ENCODE measurements at regions not wholly inside any gene's neighbourhood (a gene's known extent, or its start where the extent isn't known, plus 50 kb on each side); places are given as distances from the start of the nearest gene placed in this dataset.

DNA sequence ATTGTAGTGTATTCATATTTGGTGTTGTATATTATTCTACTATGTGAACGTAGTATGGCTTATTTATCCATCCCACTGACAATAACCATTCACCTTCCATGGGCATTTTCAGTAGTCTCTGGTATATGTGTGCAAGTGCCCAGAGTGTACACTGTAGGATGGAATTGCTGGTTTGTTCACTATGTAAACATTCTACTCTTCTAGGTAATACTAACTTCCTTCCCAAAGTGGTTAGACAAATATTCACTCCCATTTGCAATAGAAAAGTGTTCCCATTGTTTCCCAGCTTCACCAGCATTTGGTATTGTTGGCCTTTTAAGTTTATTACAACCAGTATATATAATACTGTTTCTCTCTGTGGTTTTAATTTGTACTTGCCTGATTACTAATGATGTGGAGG, 153.7 kb downstream of the C7orf25 start:
- no peak for DNase-seq (ENCODE audit: low read depth)

GRCh38 chr7:42756841-42757240, 155.0 kb downstream of the C7orf25 start:
- no peak for DNase-seq (ENCODE audit: low read depth)

GRCh38 chr7:42753811-42754363, 158.0 kb downstream of the C7orf25 start:
- no peak for DNase-seq (ENCODE audit: low read depth)

- DNase-seq (ENCODE audit: low read depth), result no peak
These were observed 158.5 kb downstream of the C7orf25 start for GRCh38 chr7:42753367-42753766.

DNA sequence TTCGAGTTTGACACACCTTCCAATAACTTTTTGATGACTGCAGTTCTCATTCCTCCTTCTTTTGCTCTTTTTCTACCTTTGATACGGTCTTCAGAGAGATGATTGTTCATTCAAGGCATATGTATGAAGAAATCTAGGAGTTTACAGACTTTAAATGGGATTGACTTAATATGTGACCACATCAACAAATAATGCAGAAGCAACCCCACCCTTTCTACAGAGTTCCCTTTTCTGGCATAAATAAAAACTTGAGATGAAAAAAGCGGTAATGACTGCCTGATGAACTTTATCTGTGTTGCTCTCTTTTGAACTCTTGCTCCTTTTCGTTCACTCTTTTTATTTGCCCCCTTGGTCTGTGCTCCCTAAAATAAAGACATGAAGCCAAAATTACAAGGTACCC, 161.7 kb downstream of the C7orf25 start:
- DNase-seq (ENCODE audit: low read depth), result no peak

GRCh38 chr7:42747044-42747443, 164.8 kb downstream of the C7orf25 start:
- no peak for DNase-seq (ENCODE audit: low read depth)

DNA sequence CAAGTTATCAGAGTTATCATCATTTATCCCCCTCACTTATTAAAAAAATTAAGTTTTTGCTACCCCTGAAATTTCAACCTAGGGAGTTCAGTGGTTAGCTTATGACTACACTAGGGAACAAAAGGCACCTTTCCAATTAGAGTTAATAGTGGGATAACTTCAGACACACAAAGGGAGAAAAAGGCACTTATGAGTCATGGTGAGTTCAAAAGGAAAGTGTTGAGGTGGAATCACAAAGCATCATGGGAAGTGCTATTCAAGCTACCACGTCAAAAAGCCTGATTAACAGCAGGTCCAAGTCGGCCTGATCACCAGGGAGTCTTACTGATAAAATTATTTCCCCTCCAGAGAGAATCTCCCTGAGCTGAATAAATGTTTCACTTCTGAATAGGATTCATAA, 165.7 kb downstream of the C7orf25 start:
- no peak for DNase-seq (ENCODE audit: low read depth)

DNA sequence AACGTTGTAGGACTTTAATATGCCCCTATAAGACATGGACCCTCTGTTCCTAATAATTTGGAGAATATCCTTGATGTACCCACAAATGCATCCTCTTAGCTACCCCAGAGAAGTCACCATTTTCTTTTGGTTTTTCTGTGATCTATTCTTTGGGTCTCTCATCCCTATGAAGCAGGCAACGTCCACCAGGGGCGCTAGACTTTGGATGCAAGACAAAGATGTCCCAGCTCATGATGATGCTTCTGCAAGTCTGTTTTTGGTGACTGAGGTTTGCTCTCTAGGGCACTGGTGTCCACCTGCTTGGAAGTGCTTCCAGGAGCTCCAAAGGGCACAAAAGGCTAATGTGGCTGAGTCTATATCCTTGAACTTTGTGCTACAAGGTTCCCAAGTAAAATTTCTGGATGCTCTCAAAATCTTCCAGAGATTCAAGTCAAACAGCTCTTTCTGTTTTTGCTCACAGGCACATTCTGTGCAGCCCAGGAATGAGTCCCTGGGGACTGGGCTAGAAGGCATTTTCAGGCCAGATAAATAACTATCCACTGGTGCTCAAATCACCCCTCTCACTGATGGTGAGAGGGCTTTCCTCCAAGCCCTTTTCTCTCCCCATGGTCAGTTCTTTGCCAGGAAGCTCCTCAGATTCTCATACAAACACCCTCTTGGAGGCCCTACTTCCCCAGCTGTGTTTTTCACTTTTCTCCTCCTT, 166.4 kb downstream of the C7orf25 start:
- DNase-seq (ENCODE audit: low read depth), result no peak

GRCh38 chr7:42744746-42745145, 167.1 kb downstream of the C7orf25 start:
- no peak for DNase-seq (ENCODE audit: low read depth)

DNA sequence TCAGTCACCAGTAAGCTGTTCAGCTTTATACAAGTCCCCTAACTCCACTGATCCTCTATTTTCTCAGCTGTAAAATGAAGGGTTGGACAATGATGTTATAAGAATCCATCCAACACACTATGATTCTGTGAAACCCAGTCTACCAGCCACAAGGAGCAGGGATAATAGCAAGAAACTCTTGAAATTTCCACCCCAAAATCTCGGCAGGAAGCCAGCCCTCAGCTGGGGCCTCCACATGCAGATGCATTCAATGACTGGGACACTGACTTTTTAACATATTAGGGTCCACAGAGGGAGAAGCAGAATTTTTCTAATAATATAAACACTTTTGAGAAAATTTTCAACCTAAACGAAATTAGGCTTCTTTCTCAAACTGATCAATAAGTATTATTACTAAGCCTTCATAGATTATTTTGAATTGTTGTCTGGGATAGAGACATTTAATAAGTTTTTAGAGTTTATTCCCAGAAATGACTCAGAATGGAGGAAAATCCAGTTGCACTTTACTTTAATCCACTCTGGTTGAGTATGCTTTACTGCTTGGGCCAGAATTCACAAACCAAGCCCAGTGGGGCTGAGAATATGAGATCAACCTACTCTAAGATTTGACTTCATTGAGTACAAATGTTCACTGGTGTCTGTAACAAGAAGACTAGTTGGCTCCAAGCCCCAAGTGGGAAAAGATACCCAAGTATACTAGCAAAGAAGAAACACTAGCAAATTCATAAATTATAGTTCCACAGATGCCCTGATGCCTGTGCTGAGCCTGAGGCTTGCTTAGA, 168.6 kb downstream of the C7orf25 start:
- DNase-seq (ENCODE audit: low read depth), result no peak

- no peak for DNase-seq (ENCODE audit: low read depth)
These were observed 169.6 kb downstream of the C7orf25 start for GRCh38 chr7:42742318-42742717.

GRCh38 chr7:42740408-42740807, 171.5 kb downstream of the C7orf25 start:
- DNase-seq (ENCODE audit: low read depth), result no peak

- DNase-seq (ENCODE audit: low read depth), result no peak
These were observed 172.2 kb downstream of the C7orf25 start for GRCh38 chr7:42739638-42740037.

DNA sequence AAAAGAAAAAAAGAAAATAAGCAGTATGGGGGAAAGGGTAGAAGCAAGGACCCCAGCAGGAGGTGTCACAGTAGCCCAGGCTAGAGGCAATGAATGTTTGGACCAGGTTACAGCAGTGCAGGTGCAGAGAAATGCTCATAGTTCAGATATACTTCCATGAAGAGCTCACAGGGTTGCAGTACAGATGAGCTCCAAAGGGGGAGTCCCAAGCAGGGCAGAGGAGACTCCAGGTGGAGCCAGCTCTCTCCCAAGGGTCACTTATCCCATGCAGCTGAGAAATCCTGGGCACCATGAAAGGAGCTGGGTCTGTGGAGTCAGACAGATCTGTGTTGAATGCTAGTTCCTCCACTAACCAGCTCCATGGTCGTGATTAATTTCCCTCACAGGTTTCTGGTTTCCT, 174.9 kb downstream of the C7orf25 start:
- DNase-seq (ENCODE audit: low read depth), result no peak

DNA sequence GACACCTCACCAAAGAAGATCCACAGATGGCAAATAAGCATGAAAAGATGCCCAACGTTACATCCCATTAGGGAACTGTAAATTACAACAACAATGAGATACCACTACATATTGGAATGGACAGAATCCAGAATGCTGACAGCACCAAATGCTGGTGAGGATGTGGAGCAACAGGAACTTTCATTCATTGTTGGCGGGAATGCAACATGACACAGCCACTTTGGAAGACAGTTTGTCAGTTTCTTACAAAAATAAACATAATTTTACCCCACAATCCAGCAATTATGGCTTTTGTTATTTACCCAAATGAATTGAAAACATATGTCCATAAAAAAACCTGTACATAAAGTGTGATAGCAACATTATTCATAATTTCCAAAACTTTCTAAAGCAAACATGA, 176.8 kb downstream of the C7orf25 start:
- no peak for DNase-seq (ENCODE audit: low read depth)

GRCh38 chr7:42734568-42734967, 177.3 kb downstream of the C7orf25 start:
- no peak for DNase-seq (ENCODE audit: low read depth)

- DNase-seq (ENCODE audit: low read depth), result no peak
These were observed 178.8 kb downstream of the C7orf25 start for GRCh38 chr7:42733040-42733439.

GRCh38 chr7:42730586-42730985, 181.3 kb downstream of the C7orf25 start:
- no peak for DNase-seq (ENCODE audit: low read depth)

GRCh38 chr7:42729053-42729765, 182.7 kb downstream of the C7orf25 start:
- DNase-seq (ENCODE audit: low read depth), result no peak

GRCh38 chr7:42727451-42727850, 184.4 kb downstream of the C7orf25 start:
- no peak for DNase-seq (ENCODE audit: low read depth)

- DNase-seq (ENCODE audit: low read depth), result peak; percentile 74
These were observed 185.6 kb downstream of the C7orf25 start for GRCh38 chr7:42726066-42726785.

DNA sequence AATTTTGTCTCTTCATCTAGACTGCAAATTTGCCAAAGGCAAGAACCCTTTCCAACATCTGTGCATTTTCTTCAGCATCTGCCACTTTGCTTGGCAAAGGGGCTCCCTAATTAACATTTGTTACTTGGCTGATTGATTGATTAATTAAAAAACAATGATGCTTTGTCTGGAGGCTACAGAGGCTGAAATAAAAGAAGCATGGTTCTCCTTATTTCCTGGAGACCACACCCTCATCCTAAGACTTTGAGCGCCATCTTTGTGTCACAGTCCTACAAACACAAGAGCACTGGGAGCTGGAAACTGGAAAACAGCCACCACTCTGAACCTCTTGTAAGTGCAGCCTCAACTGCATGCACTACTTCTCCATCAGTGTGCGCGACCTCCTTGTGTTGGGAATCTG, 189.2 kb downstream of the C7orf25 start:
- no peak for DNase-seq (ENCODE audit: low read depth)

All from GM04503 (cell line).